OCI-LY7 (cell line): ENCODE measurements at regions not wholly inside any gene's neighbourhood (a gene's known extent, or its start where the extent isn't known, plus 50 kb on each side); places are given as distances from the start of the nearest gene placed in this dataset.

Source experiments
- BruUV-seq: library from RNA; stranded (reverse); fragments of 400-500 nt; replicated peaks from 2 replicates; lab custom pipeline; 2021; lab: Mats Ljungman, UMichigan
- CTCF ChIA-PET: fragments of 300-600 bp; sonication (Branson Sonifier 250); formaldehyde crosslinking; loops from one replicate; lab custom pipeline; 2022; ENCODE audit warnings: antibody characterized with exemption; ENCODE audit not compliant: unreplicated experiment; lab: Charles Lee
- POLR2A ChIA-PET: fragments of 300-600 bp; sonication (Branson Sonifier 250); formaldehyde crosslinking; loops from one replicate; lab custom pipeline; 2022; ENCODE audit warnings: antibody characterized with exemption; lab: Charles Lee
- DNase-seq: peaks from one replicate; pipeline ENCODE4 v3.0.0-alpha.2; 2015; ENCODE audit warnings: low spot score
- H2AFZ ChIP-seq: fragments of 200-600 bp; sonication (generic), shearing (Covaris generic); 2 replicates; pipeline ENCODE4 v1.6.1; 2014; ENCODE audit warnings: mild to moderate bottlenecking, antibody characterized with exemption, low read length, moderate library complexity
- H3K27ac ChIP-seq: fragments of 200-600 bp; sonication (generic); 2 replicates; pipeline ENCODE4 v1.5.1; 2014; ENCODE audit warnings: mixed run types, low read depth, mild to moderate bottlenecking, moderate library complexity, low read length, inconsistent platforms; ENCODE audit not compliant: poor library complexity, severe bottlenecking
- H3K36me3 ChIP-seq: fragments of 200-600 bp; sonication (generic); 2 replicates; pipeline ENCODE4 v1.6.1; 2014; ENCODE audit warnings: mild to moderate bottlenecking, antibody characterized with exemption, low read length, moderate library complexity, mixed read lengths; ENCODE audit not compliant: insufficient read depth
- H3K4me1 ChIP-seq: fragments of 200-600 bp; sonication (generic); 2 replicates; pipeline ENCODE4 v1.5.1; 2014; ENCODE audit warnings: mild to moderate bottlenecking, low read length; ENCODE audit not compliant: insufficient read depth, poor library complexity, severe bottlenecking
- H3K4me2 ChIP-seq: fragments of 200-600 bp; sonication (generic); 2 replicates; pipeline ENCODE4 v1.6.1; 2014; ENCODE audit warnings: mild to moderate bottlenecking, low read length
- H3K4me3 ChIP-seq: fragments of 200-600 bp; sonication (generic); 2 replicates; pipeline ENCODE4 v1.5.1; 2014; ENCODE audit warnings: mild to moderate bottlenecking, low read depth, low read length; ENCODE audit not compliant: poor library complexity, severe bottlenecking
- H3K79me2 ChIP-seq: fragments of 200-600 bp; sonication (generic); 2 replicates; pipeline ENCODE4 v1.6.1; 2016; ENCODE audit warnings: low read depth, mild to moderate bottlenecking, low read length, moderate library complexity, mixed read lengths; ENCODE audit not compliant: insufficient read depth
- H3K9me2 ChIP-seq: fragments of 200-600 bp; sonication (generic); 2 replicates; pipeline ENCODE4 v1.6.1; 2016; ENCODE audit warnings: mild to moderate bottlenecking, low read length, mixed read lengths; ENCODE audit not compliant: insufficient read depth
- H3K9me3 ChIP-seq: fragments of 200-600 bp; sonication (generic); 2 replicates; pipeline ENCODE4 v1.6.1; 2014; ENCODE audit warnings: mild to moderate bottlenecking, mixed run types, low read length, mixed read lengths
- H4K20me1 ChIP-seq: fragments of 200-600 bp; sonication (generic); 2 replicates; pipeline ENCODE4 v1.6.1; 2014; ENCODE audit warnings: mild to moderate bottlenecking, antibody characterized with exemption, low read length, moderate library complexity, mixed read lengths; ENCODE audit not compliant: insufficient read depth
- EZH2phosphoT487 ChIP-seq: fragments of 200-600 bp; sonication (generic); IDR thresholded peaks from 2 replicates; pipeline ENCODE4 v1.6.1; 2018; ENCODE audit warnings: low read depth, borderline replicate concordance, mild to moderate bottlenecking, mixed run types, antibody characterized with exemption, low read length, moderate library complexity, mixed read lengths
- intact Hi-C: fragments of 100-400 bp; cut with micrococcal nuclease; formaldehyde crosslinking; loops from one replicate; pipeline ENCODE4 v1.10.0; 2022; ENCODE audit not compliant: unreplicated experiment
- TF ChIP-seq, protein P1 (sequence below): fragments of 200-600 bp; sonication (generic); conservative IDR thresholded peaks from 2 replicates; pipeline ENCODE4 v1.5.1; 2014; ENCODE audit warnings: mild to moderate bottlenecking, antibody characterized with exemption, low read length, moderate library complexity, mixed read lengths

DNA sequence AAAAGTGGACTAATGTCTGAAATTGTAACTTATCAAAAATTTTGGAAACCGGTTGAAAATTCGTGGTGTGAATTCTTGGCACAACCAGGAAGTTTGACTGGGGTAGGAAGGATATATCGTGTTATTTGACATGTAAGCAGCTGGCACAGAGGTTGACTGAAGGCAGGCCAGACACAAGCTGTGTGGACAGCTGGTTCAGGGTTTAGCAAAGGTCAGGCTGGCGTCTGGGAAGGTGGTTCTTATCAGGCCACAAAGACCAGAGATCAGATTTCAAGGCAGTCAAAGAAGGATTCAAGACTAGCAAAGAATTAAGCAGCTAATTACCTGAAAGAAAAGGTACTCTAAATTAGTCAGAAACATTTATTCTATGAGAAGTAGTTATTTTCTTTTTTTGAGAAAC lies 450.2 kb upstream of the MDGA2 start:
- Histone ChIP-seq H3K27ac (no peak overlapping the region), H4K20me1 (no peaks in the 10 kb centered on the region), H3K4me3 (no peak overlapping the region), H3K36me3 (no peaks in the 10 kb centered on the region), H3K9me2 (no peaks in the 10 kb centered on the region), H3K4me1 (no peaks in the 10 kb centered on the region), H2AFZ (no peak overlapping the region), H3K79me2 (no peaks in the 10 kb centered on the region), H3K4me2 (no peak overlapping the region), H3K9me3 (no peaks in the 10 kb centered on the region)
- DNase-seq, result no peak
- TF ChIP-seq, protein P1, sequence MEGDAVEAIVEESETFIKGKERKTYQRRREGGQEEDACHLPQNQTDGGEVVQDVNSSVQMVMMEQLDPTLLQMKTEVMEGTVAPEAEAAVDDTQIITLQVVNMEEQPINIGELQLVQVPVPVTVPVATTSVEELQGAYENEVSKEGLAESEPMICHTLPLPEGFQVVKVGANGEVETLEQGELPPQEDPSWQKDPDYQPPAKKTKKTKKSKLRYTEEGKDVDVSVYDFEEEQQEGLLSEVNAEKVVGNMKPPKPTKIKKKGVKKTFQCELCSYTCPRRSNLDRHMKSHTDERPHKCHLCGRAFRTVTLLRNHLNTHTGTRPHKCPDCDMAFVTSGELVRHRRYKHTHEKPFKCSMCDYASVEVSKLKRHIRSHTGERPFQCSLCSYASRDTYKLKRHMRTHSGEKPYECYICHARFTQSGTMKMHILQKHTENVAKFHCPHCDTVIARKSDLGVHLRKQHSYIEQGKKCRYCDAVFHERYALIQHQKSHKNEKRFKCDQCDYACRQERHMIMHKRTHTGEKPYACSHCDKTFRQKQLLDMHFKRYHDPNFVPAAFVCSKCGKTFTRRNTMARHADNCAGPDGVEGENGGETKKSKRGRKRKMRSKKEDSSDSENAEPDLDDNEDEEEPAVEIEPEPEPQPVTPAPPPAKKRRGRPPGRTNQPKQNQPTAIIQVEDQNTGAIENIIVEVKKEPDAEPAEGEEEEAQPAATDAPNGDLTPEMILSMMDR, result no peak
- ChIA-PET CTCF (no interaction called here), POLR2A (interaction anchor here (0.9 to 1.4 kb wide), 2 partner anchors 13 to 45 kb away, joined by 3 to 6 read pairs; no protein-coding TSS in a partner anchor)
- intact Hi-C loops, result no loop called here
- BruUV-seq, result no TSS peak

DNA sequence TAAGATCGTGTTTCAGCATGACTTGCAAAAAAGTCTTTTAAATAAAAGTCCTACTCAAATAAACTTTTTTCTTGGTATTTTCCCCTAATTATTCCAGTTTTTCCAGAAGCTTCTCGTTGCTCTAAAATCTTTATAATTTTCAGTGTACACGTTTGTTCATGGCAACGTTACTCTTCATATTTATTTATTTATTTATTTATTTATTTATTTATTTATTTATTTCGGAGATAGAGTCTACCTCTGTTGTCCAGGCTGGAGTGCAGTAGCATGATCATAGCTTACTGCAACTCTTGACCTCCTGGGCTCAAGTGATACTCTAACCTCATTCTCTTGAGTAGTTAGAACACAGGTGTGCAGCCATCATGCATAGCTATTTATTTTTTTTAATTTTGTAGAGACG lies 438.3 kb upstream of the MDGA2 start:
- DNase-seq, result no peak
- Histone ChIP-seq H3K27ac (no peak overlapping the region), H3K36me3 (no peaks in the 10 kb centered on the region), H2AFZ (no peak overlapping the region), H3K4me3 (no peak overlapping the region), H3K79me2 (no peaks in the 10 kb centered on the region), H3K9me2 (no peaks in the 10 kb centered on the region), H3K4me1 (no peaks in the 10 kb centered on the region), H3K9me3 (no peaks in the 10 kb centered on the region), H3K4me2 (no peak overlapping the region), H4K20me1 (no peaks in the 10 kb centered on the region)
- intact Hi-C loops, result no loop called here
- CTCF ChIA-PET, result no interaction called here
- TF ChIP-seq, protein P1, result no peak
- TF ChIP-seq EZH2phosphoT487, result no peak
- BruUV-seq, result no TSS peak
- POLR2A ChIA-PET, result interaction anchor here (2.3 kb wide), 1 partner anchor 12 kb away, joined by 6 read pairs; no protein-coding TSS in a partner anchor

DNA sequence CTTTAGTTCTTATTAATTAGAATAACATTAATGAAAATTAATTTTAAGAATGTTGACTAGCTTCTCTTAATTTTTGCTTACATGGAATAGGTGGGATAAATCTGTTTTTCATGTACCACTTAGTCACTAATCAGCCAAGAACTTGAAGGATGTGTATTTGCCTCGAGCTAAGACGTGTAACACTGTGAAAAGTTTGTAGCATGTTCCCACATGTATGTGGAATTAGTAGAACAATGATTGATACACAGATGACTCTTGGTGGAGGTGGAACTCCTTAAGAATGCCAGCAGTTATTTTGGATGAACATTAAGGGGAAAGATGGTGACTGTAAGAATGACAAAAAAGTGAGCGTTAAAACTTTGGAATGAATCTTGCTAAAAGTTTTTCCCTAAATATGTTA lies 435.7 kb upstream of the MDGA2 start:
- no peak overlapping the region for H3K4me2 ChIP-seq
- no peaks in the 10 kb centered on the region for H3K9me2 ChIP-seq
- no peak for DNase-seq
- no peaks in the 10 kb centered on the region for H3K9me3 ChIP-seq
- H2AFZ ChIP-seq, result no peak overlapping the region
- no TSS peak for BruUV-seq
- no peaks in the 10 kb centered on the region for H3K79me2 ChIP-seq
- TF ChIP-seq, protein P1, result no peak
- no peak for TF ChIP-seq EZH2phosphoT487
- no peaks in the 10 kb centered on the region for H3K36me3 ChIP-seq
- intact Hi-C loops, result no loop called here
- H3K4me3 ChIP-seq, result no peak overlapping the region
- POLR2A ChIA-PET, result no interaction called here
- no peaks in the 10 kb centered on the region for H4K20me1 ChIP-seq
- CTCF ChIA-PET, result no interaction called here
- no peaks in the 10 kb centered on the region for H3K4me1 ChIP-seq
- H3K27ac ChIP-seq, result no peak overlapping the region
